ENCODE measurements at regions not wholly inside any gene's neighbourhood (a gene's known extent, or its start where the extent isn't known, plus 50 kb on each side); places are given as distances from the start of the nearest gene placed in this dataset.
"Not testable (repeated sequence)": the region's sequence is repeated elsewhere in the genome, so short reads cannot be mapped to it uniquely, and the experiment has no call there.

- no CpG with 5 or more reads among the region's 1 CpG for WGBS, 2 donors (ENCODE audit: extremely low coverage in 2 of 2, insufficient read length in 2 of 2, insufficient replicate concordance in 1 of 2)
- DNase-seq (ENCODE audit: low spot score), result no peak
- no peak overlapping the region for H3K4me3 ChIP-seq (ENCODE audit: low read length in 2 of 2)
- no peak overlapping the region for H3K9ac ChIP-seq (ENCODE audit: low read depth, low read length, poor library complexity)
- H4K8ac ChIP-seq (ENCODE audit: low read depth, low read length), result no peak overlapping the region
- no peaks in the 10 kb centered on the region for H3K9me3 ChIP-seq (replicated peaks in 1 of 2; ENCODE audit: control insufficient read depth in 2 of 2, insufficient read depth in 1 of 2, low read depth in 1 of 2, low read length in 2 of 2)
- no peaks in the 10 kb centered on the region for H3K27me3 ChIP-seq (ENCODE audit: control insufficient read depth in 3 of 3, insufficient read depth in 3 of 3, low read depth in 1 of 3, low read length in 3 of 3)
- no peak overlapping the region for H3K4me2 ChIP-seq (ENCODE audit: insufficient read depth, low read length, poor library complexity, severe bottlenecking)
- H3K36me3 ChIP-seq (replicated peaks in 1 of 2; ENCODE audit: control insufficient read depth in 2 of 2, insufficient read depth in 2 of 2, low read length in 2 of 2), result no peaks in the 10 kb centered on the region
- H3K27ac ChIP-seq (replicated peaks; ENCODE audit: low read length), result no peak overlapping the region
- H2AK5ac ChIP-seq (ENCODE audit: low read depth, low read length), result no peak overlapping the region
- H2BK15ac ChIP-seq (ENCODE audit: low read length), result no peak overlapping the region
- no peak overlapping the region for H2BK5ac ChIP-seq (ENCODE audit: low read length)
- H2BK120ac ChIP-seq (ENCODE audit: low read depth, low read length), result no peak overlapping the region
- H3K18ac ChIP-seq (ENCODE audit: low read length), result no peak overlapping the region
- no peak overlapping the region for H2BK12ac ChIP-seq (ENCODE audit: low read length)
- no peak overlapping the region for H3K14ac ChIP-seq (ENCODE audit: low read length)
- H2AFZ ChIP-seq (ENCODE audit: low read length), result no peak overlapping the region
- no peak overlapping the region for H3K4ac ChIP-seq (ENCODE audit: low read length)
- no peaks in the 10 kb centered on the region for H3K79me1 ChIP-seq (ENCODE audit: low read depth, low read length)
- peaks cover 0 to 5% of the 10 kb centered on the region in 2 donors for H3K4me1 ChIP-seq (ENCODE audit: control insufficient read depth in 2 of 2, insufficient read depth in 1 of 2, low read depth in 1 of 2, low read length in 2 of 2)
- no peak overlapping the region for H4K91ac ChIP-seq (ENCODE audit: low read depth, low read length, poor library complexity)
- no peak overlapping the region for H3K23ac ChIP-seq (ENCODE audit: low read depth, low read length, poor library complexity)
Measured at GRCh38 chr13:44730851-44731250, 154.7 kb upstream of the TSC22D1 start.

DNA sequence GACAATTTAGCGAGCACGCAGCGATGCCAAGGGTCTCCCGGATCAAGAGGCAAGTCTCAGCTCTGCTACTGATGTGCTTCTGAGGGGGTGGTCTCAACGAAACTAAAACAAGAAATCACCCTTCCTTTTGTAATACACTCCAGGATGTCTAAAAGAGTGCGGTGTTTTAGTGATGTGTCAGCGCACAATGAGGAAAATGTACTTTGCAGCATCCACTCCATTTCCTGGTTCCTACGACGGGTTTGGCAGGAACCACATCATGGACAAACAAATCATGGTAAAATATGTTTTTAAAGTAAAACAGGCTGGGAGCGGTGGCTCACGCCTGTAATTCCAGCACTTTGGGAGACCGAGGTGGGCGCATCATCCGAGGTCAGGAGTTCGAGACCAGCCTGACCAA lies 154.0 kb upstream of the TSC22D1 start:
- no peak overlapping the region for H3K4me3 ChIP-seq (ENCODE audit: low read length in 2 of 2)
- H2BK120ac ChIP-seq (ENCODE audit: low read depth, low read length), result no peak overlapping the region
- no peak overlapping the region for H3K4ac ChIP-seq (ENCODE audit: low read length)
- H3K9ac ChIP-seq (ENCODE audit: low read depth, low read length, poor library complexity), result no peak overlapping the region
- no CpG with 5 or more reads among the region's 15 CpGs for WGBS, 2 donors (ENCODE audit: extremely low coverage in 2 of 2, insufficient read length in 2 of 2, insufficient replicate concordance in 1 of 2)
- peaks cover 0 to 5% of the 10 kb centered on the region in 2 donors for H3K4me1 ChIP-seq (ENCODE audit: control insufficient read depth in 2 of 2, insufficient read depth in 1 of 2, low read depth in 1 of 2, low read length in 2 of 2)
- no peak overlapping the region for H3K23ac ChIP-seq (ENCODE audit: low read depth, low read length, poor library complexity)
- no peak overlapping the region for H2BK12ac ChIP-seq (ENCODE audit: low read length)
- no peaks in the 10 kb centered on the region for H3K9me3 ChIP-seq (replicated peaks in 1 of 2; ENCODE audit: control insufficient read depth in 2 of 2, insufficient read depth in 1 of 2, low read depth in 1 of 2, low read length in 2 of 2)
- no peaks in the 10 kb centered on the region for H3K27me3 ChIP-seq (ENCODE audit: control insufficient read depth in 3 of 3, insufficient read depth in 3 of 3, low read depth in 1 of 3, low read length in 3 of 3)
- no peak overlapping the region for H4K8ac ChIP-seq (ENCODE audit: low read depth, low read length)
- no peak overlapping the region for H2BK5ac ChIP-seq (ENCODE audit: low read length)
- H3K18ac ChIP-seq (ENCODE audit: low read length), result no peak overlapping the region
- H3K36me3 ChIP-seq (replicated peaks in 1 of 2; ENCODE audit: control insufficient read depth in 2 of 2, insufficient read depth in 2 of 2, low read length in 2 of 2), result no peaks in the 10 kb centered on the region
- H3K14ac ChIP-seq (ENCODE audit: low read length), result no peak overlapping the region
- H4K91ac ChIP-seq (ENCODE audit: low read depth, low read length, poor library complexity), result no peak overlapping the region
- no peak overlapping the region for H2AFZ ChIP-seq (ENCODE audit: low read length)
- no peak overlapping the region for H2BK15ac ChIP-seq (ENCODE audit: low read length)
- no peak overlapping the region for H3K4me2 ChIP-seq (ENCODE audit: insufficient read depth, low read length, poor library complexity, severe bottlenecking)
- no peak overlapping the region for H3K27ac ChIP-seq (replicated peaks; ENCODE audit: low read length)
- DNase-seq (ENCODE audit: low spot score), result no peak
- no peak overlapping the region for H2AK5ac ChIP-seq (ENCODE audit: low read depth, low read length)
- no peaks in the 10 kb centered on the region for H3K79me1 ChIP-seq (ENCODE audit: low read depth, low read length)

DNA sequence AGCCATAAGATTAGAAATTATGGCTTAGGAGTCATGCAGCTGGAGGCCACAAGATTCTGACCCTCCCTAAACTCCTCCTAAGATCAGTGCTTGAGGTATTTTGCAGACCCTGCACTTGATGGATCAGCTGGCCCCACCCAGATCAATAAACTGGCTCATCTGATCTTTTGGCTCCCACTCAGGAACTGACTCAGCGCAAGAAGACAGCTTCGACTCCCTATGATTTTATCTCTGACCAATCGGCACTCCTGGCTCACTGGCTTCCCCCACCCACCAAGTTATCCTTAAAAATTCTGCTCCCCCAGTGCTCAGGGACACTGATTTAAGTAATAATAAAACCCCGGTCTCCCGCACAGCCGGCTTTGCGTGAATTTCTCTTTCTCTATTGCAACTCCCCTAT lies 151.5 kb upstream of the TSC22D1 start:
- not testable (repeated sequence) for H2BK5ac ChIP-seq (ENCODE audit: low read length); H3K18ac ChIP-seq (ENCODE audit: low read length); H2AK5ac ChIP-seq (ENCODE audit: low read depth, low read length); H2AFZ ChIP-seq (ENCODE audit: low read length); H4K91ac ChIP-seq (ENCODE audit: low read depth, low read length, poor library complexity); DNase-seq (ENCODE audit: low spot score); H2BK120ac ChIP-seq (ENCODE audit: low read depth, low read length); H3K27me3 ChIP-seq (ENCODE audit: control insufficient read depth in 3 of 3, insufficient read depth in 3 of 3, low read depth in 1 of 3, low read length in 3 of 3); H3K36me3 ChIP-seq (replicated peaks in 1 of 2; ENCODE audit: control insufficient read depth in 2 of 2, insufficient read depth in 2 of 2, low read length in 2 of 2); H3K9ac ChIP-seq (ENCODE audit: low read depth, low read length, poor library complexity); H3K23ac ChIP-seq (ENCODE audit: low read depth, low read length, poor library complexity); H3K4me1 ChIP-seq (ENCODE audit: control insufficient read depth in 2 of 2, insufficient read depth in 1 of 2, low read depth in 1 of 2, low read length in 2 of 2); H3K27ac ChIP-seq (replicated peaks; ENCODE audit: low read length); H3K14ac ChIP-seq (ENCODE audit: low read length); H3K79me1 ChIP-seq (ENCODE audit: low read depth, low read length); H2BK15ac ChIP-seq (ENCODE audit: low read length); H3K4me2 ChIP-seq (ENCODE audit: insufficient read depth, low read length, poor library complexity, severe bottlenecking); H2BK12ac ChIP-seq (ENCODE audit: low read length); H3K9me3 ChIP-seq (replicated peaks in 1 of 2; ENCODE audit: control insufficient read depth in 2 of 2, insufficient read depth in 1 of 2, low read depth in 1 of 2, low read length in 2 of 2); H3K4me3 ChIP-seq (ENCODE audit: low read length in 2 of 2); H3K4ac ChIP-seq (ENCODE audit: low read length); H4K8ac ChIP-seq (ENCODE audit: low read depth, low read length)
- no CpG with 5 or more reads among the region's 7 CpGs for WGBS, 2 donors (ENCODE audit: extremely low coverage in 2 of 2, insufficient read length in 2 of 2, insufficient replicate concordance in 1 of 2)

GRCh38 chr13:44726778-44727177 lies 150.6 kb upstream of the TSC22D1 start:
- Histone ChIP-seq H3K4me2 (ENCODE audit: insufficient read depth, low read length, poor library complexity, severe bottlenecking) (no peak overlapping the region), H3K79me1 (ENCODE audit: low read depth, low read length) (no peaks in the 10 kb centered on the region), H2BK15ac (ENCODE audit: low read length) (no peak overlapping the region), H2AK5ac (ENCODE audit: low read depth, low read length) (no peak overlapping the region), H3K27me3 (ENCODE audit: control insufficient read depth in 3 of 3, insufficient read depth in 3 of 3, low read depth in 1 of 3, low read length in 3 of 3) (no peaks in the 10 kb centered on the region), H3K36me3 (replicated peaks in 1 of 2; ENCODE audit: control insufficient read depth in 2 of 2, insufficient read depth in 2 of 2, low read length in 2 of 2) (no peaks in the 10 kb centered on the region), H3K9ac (ENCODE audit: low read depth, low read length, poor library complexity) (no peak overlapping the region), H3K4ac (ENCODE audit: low read length) (no peak overlapping the region), H2BK120ac (ENCODE audit: low read depth, low read length) (no peak overlapping the region), H3K18ac (ENCODE audit: low read length) (no peak overlapping the region), H3K4me3 (ENCODE audit: low read length in 2 of 2) (no peak overlapping the region), H4K91ac (ENCODE audit: low read depth, low read length, poor library complexity) (no peak overlapping the region), H2BK12ac (ENCODE audit: low read length) (no peak overlapping the region), H3K23ac (ENCODE audit: low read depth, low read length, poor library complexity) (no peak overlapping the region), H3K4me1 (ENCODE audit: control insufficient read depth in 2 of 2, insufficient read depth in 1 of 2, low read depth in 1 of 2, low read length in 2 of 2) (no peaks in the 10 kb centered on the region), H3K14ac (ENCODE audit: low read length) (no peak overlapping the region), H4K8ac (ENCODE audit: low read depth, low read length) (no peak overlapping the region), H2BK5ac (ENCODE audit: low read length) (no peak overlapping the region), H3K9me3 (replicated peaks in 1 of 2; ENCODE audit: control insufficient read depth in 2 of 2, insufficient read depth in 1 of 2, low read depth in 1 of 2, low read length in 2 of 2) (no peaks in the 10 kb centered on the region), H2AFZ (ENCODE audit: low read length) (peak overlapping the region; percentile 53), H3K27ac (replicated peaks; ENCODE audit: low read length) (no peak overlapping the region)
- no CpG with 5 or more reads among the region's 6 CpGs for WGBS, 2 donors (ENCODE audit: extremely low coverage in 2 of 2, insufficient read length in 2 of 2, insufficient replicate concordance in 1 of 2)
- DNase-seq (ENCODE audit: low spot score), result no peak
